GM18517 (cell line): ENCODE measurements at regions not wholly inside any gene's neighbourhood (a gene's known extent, or its start where the extent isn't known, plus 50 kb on each side); places are given as distances from the start of the nearest gene placed in this dataset.
"Not testable (repeated sequence)": the region's sequence is repeated elsewhere in the genome, so short reads cannot be mapped to it uniquely, and the experiment has no call there.

Source experiments
- ATAC-seq: cut with Tn5 transposase; IDR thresholded peaks from one replicate; pipeline ENCODE4 v1.9.1; 2021; ENCODE audit warnings: mild to moderate bottlenecking, moderate library complexity; ENCODE audit not compliant: unreplicated experiment

DNA sequence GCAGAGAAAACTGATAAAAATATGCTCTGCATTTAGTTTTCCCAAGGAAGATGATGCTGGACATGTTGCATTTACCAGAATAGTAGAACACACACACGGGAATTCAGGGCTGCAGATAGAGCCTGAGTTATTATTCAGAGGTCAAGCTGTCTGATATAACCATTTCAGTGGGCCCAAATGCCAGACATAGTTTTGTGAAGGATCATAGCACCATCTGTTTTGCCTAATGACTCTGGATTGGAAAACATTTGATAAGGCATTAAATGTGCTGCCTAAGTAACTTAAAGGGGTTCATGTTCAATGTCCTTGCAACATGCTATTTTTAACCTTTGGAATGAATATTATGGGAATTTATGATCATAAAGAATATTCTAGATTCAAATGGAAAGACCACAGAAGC is 666.2 kb downstream of the PRIM2 start:
- ATAC-seq, result not testable (repeated sequence)

DNA sequence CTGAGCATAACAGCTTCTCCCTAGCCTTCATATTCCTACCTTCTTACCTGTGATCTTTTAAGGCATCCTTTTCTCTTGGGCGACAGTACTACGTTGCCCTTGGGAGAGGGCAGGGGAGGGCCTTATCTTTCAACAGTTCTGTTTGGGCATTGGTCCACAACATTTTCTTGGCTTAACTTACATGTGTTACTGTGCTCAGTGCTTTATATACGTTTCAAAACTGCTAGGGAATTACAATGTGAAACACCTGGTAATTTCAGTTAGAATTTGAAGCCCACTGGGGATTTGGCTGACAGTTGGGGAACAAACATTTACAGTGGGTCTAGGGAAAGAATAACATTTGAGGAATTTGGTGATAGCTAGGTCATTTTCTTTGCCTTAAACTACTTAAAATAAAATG is 667.1 kb downstream of the PRIM2 start:
- ATAC-seq, result not testable (repeated sequence)

DNA sequence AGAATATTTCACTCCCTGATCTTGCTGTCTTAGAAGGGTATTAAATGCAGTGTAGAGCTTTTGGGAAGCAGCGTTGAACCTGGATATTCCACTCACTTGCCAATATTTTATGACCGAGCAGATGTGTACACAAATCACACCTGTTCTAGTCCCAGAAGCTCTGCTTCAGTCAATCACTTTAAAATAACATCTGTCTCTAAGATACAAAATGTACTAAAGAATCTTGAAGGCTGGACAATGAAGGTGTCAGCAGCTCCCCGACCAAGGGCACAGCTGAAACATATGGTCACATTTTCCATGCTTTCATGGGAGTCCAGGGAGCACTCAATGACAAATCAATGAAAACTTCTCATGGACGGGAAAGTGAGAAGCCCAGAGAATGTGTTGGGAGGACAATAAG is 668.3 kb downstream of the PRIM2 start:
- not testable (repeated sequence) for ATAC-seq

DNA sequence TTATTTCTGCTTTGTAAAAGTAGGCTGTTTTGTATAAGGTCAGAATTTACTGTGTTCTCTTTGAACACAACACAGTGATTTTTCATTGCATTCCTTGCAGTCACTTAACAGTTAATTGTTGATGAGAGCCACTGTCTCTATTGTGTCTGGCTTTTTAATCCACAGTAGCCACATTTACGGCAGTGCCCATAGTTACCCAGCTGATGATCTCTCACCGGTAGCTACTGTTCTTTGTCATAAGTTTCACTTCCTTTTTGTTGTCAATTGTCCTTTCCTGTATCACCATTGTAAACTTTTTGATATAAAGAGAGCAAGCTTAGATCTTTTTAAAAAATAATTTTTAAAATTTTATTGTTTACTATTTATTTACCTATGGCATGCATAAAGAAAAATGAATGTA is 669.2 kb downstream of the PRIM2 start:
- peak; percentile 100 for ATAC-seq

DNA sequence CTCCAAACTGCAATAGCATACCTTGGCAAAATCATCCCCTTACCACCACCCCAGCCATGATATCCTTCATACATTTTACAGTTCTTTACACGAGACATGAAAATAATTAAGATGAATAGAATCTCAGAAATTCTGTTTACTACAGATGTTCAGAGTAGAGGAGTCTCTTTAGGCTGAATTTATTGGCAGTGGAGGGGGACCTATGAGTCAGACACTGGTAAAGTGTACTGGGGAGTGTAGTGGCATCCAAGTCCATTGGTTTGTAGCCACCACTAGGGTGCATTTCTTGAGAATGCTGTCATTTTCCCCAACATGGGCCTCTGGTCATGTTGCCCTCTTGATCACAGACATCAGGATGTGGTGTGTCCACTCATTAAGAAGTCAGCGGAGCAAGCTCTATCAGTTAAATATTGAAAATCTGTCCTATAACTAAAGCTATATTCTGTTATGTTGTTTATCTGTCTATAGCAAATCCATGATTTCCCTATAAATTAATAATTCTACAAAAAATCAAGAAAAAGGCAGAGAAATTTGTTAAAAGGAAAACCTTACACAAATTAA is 672.2 kb downstream of the PRIM2 start:
- ATAC-seq, result not testable (repeated sequence)

GRCh38 chr6:57998858-57999619 is 681.6 kb downstream of the PRIM2 start:
- not testable (repeated sequence) for ATAC-seq

DNA sequence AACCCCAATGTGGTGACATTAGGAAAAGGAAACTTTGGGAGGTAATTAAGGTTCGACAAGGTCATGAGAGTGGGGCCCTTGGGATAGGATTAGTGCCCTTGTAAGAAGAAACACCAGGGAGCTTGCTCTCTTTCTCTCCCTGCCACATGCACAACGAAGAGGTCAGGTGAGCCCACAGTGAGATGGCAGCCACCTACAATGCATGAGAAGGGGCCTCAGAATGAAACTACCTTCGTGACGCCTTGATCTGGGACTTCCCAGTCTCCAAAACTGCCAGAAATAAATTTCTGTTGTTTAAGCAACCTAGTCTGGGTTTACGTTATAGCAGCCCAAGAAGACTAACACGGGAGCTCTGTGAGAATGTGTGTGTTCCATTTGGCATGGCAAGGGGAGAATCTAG is 682.8 kb downstream of the PRIM2 start:
- not testable (repeated sequence) for ATAC-seq

DNA sequence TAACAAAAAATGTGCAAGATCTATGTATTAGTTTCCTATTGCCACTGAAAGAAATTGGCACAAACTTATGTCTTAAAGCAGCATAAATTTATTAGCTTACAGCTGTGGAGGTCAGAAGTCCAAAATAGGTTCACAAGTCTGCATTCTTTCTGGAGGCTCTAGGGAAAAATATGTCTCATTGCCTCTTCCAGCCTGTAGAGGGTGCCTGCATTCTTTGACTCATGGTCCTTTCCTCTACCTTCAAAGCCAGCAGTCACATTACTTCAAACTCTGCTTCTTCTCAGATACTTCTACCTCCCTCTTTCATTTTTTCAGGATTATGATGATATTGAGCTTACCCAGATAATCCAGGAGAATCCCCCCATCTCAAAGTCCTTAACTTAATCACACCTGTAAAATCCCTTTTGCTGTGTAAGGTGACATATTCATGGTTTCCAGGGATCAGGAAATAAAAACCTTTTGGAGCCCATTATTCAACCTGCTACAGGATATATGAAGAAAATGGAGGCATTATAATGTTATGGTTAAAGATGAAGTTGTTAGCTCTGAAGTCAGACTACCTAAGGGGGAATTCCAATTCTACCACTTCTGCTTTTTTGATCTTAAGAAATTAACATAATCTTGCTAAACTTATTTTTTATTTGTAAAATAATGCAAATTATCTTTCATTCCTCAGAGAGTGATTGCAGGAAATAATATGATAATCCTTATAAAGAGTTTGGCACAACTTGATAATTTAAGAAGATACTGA is 686.2 kb downstream of the PRIM2 start:
- not testable (repeated sequence) for ATAC-seq

GRCh38 chr6:58007334-58008000 is 690.0 kb downstream of the PRIM2 start:
- not testable (repeated sequence) for ATAC-seq

DNA sequence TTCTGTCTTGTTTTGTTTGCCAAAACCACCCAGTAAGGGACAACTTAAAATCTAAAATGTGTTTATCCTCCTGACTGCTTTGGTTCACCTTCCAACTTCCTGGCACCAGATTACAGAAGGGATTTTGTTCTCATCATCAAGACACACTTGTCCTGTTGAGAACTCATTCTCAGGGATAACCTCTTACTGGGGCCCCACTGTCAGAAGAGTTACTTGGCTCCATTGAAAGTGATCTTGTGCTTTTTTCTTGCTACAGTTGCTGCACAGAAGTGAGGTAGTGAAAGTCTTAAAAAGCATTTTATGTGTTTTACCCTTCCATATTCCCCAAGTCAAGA is 690.5 kb downstream of the PRIM2 start:
- ATAC-seq, result not testable (repeated sequence)

- ATAC-seq, result not testable (repeated sequence)
Measured at GRCh38 chr6:58011954-58012600, 694.6 kb downstream of the PRIM2 start.

- ATAC-seq, result not testable (repeated sequence)
Measured at GRCh38 chr6:58016614-58017013, 699.2 kb downstream of the PRIM2 start.

DNA sequence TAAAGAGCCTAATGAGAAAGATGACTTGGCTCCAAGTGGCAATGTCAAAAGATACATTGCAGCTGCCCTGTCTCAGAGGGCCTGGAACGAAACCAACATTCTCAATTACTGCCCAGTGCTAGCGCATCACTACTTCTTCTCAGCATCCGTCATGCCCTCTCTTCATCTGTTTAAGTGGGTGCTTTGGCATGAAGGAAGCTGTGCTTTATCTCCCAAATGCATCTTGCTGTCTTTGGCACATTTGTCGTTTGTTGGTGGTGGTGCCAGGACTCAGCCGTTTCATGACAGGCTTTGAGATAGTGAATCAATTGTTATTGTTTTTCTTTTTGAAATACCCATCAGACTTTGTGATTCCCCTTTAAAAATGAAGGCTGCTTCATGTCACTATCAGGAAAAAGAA is 710.8 kb downstream of the PRIM2 start:
- not testable (repeated sequence) for ATAC-seq

GRCh38 chr6:58038213-58038612 is 720.8 kb downstream of the PRIM2 start:
- not testable (repeated sequence) for ATAC-seq

GRCh38 chr6:58046584-58046983 is 729.2 kb downstream of the PRIM2 start:
- ATAC-seq, result not testable (repeated sequence)

GRCh38 chr6:58047389-58047788 is 730.0 kb downstream of the PRIM2 start:
- ATAC-seq, result not testable (repeated sequence)

DNA sequence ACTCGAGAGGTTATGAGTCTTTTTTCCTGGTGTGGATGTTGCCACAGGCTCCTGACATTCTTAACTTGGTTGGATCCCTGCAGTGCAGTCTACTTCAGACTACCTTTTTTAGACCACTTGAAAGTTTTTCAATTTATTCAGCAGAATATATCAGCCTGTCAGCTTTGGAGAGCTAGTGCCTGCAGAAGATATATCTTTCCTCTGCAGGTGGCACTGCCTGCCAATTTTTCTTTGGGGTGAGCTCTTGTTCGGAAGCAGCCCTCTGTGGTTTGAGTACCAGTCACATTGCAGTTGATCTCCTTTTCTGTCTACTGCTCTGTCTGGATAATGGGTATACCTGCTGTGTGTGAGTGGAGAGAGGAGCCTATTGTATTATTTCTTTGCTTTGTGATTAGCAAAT is 730.4 kb downstream of the PRIM2 start:
- ATAC-seq, result not testable (repeated sequence)

- not testable (repeated sequence) for ATAC-seq
Measured at GRCh38 chr6:58055465-58056176, 738.2 kb downstream of the PRIM2 start.

DNA sequence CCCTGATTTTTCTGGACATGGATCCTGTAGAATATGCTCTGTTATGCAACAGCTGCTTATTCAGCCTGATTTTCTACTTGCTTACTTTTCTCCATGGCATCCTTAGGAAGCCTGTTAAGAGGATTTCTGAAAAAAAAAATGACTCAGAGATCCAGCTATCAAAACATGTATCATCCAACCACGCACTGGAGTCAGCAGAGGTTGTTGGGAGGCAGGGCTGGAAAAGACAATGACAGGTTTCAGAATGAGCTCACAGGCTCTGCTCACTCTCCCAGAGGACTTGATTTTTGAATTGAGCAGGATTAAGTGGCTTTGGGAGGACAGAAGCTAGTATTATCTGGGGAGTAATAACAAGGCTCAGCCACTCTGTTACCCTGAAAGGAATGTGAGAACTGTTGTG is 742.3 kb downstream of the PRIM2 start:
- not testable (repeated sequence) for ATAC-seq

GRCh38 chr6:58063542-58063941 is 746.1 kb downstream of the PRIM2 start:
- ATAC-seq, result not testable (repeated sequence)
